HEK293 (cell line): ENCODE measurements at regions not wholly inside any gene's neighbourhood (a gene's known extent, or its start where the extent isn't known, plus 50 kb on each side); places are given as distances from the start of the nearest gene placed in this dataset.

ENCODE experiments used
- CTCF ChIA-PET: fragments of 350-600 bp; formaldehyde crosslinking; extraction: SDS; loops from one replicate; lab custom pipeline; 2021; ENCODE audit warnings: antibody characterized with exemption; lab: Yijun Ruan, JAX
- POLR2A ChIA-PET: fragments of 300-600 bp; formaldehyde crosslinking; extraction: SDS; loops from one replicate; lab custom pipeline; 2020; ENCODE audit warnings: antibody characterized with exemption, inconsistent platforms; lab: Yijun Ruan, JAX
- H3K27ac ChIP-seq: fragments of 200-500 bp; sonication (Bioruptor generic); 2 replicates; pipeline ENCODE4 v1.5.1; 2014; ENCODE audit warnings: low read depth, low read length, control low read depth, inconsistent platforms; ENCODE audit errors: extremely low read depth
- H3K36me3 ChIP-seq, 2 experiments: fragments of 200-500 bp in 1 of 2; sonication (Bioruptor generic) in 1 of 2; 1 replicate in 1 of 2; 2 replicates in 1 of 2; pipeline ENCODE4 v1.5.1; 2014 to 2017; ENCODE audit warnings: inconsistent platforms in 2 of 2, low read length in 2 of 2; ENCODE audit not compliant: control insufficient read depth in 2 of 2, insufficient read depth in 1 of 2
- H3K4me1 ChIP-seq: fragments of 200-500 bp; sonication (Bioruptor generic); 2 replicates; pipeline ENCODE4 v1.5.1; 2014; ENCODE audit warnings: mild to moderate bottlenecking, low read length, inconsistent platforms; ENCODE audit not compliant: control insufficient read depth, insufficient read depth
- H3K4me3 ChIP-seq: 2 replicates; pipeline ENCODE4 v1.5.1; 2011; ENCODE audit warnings: low read depth, mild to moderate bottlenecking, control low read depth, low read length, moderate library complexity
- H3K9me3 ChIP-seq: fragments of 200-500 bp; sonication (Bioruptor generic); 2 replicates; pipeline ENCODE4 v1.5.1; 2014; ENCODE audit warnings: low read depth, low read length, inconsistent platforms; ENCODE audit not compliant: control insufficient read depth, insufficient read depth
- KLF7 ChIP-seq: fragments of 450-650 bp; formaldehyde crosslinking; IDR thresholded peaks from 2 replicates; pipeline ENCODE4 v1.5.1; 2016; ENCODE audit warnings: missing biosample characterization, missing genetic modification characterization, borderline replicate concordance
- PRDM1 ChIP-seq: fragments of 450-650 bp; formaldehyde crosslinking; IDR thresholded peaks from 2 replicates; pipeline ENCODE4; 2016; ENCODE audit warnings: missing biosample characterization, missing genetic modification characterization
- YY2 ChIP-seq: fragments of 450-650 bp; formaldehyde crosslinking; IDR thresholded peaks from 2 replicates; pipeline ENCODE4 v1.5.1; 2016; ENCODE audit warnings: missing biosample characterization, missing genetic modification characterization
- ZBTB21 ChIP-seq: fragments of 450-650 bp; formaldehyde crosslinking; IDR thresholded peaks from 2 replicates; pipeline ENCODE4 v1.5.1; 2017; ENCODE audit warnings: missing biosample characterization, missing genetic modification characterization
- ZNF133 ChIP-seq: fragments of 450-650 bp; formaldehyde crosslinking; IDR thresholded peaks from 2 replicates; pipeline ENCODE4 v1.5.1; 2016; ENCODE audit warnings: missing biosample characterization, missing genetic modification characterization
- ZNF211 ChIP-seq: fragments of 450-650 bp; formaldehyde crosslinking; IDR thresholded peaks from 2 replicates; pipeline ENCODE4 v1.5.1; 2016; ENCODE audit warnings: low read depth, missing biosample characterization, missing genetic modification characterization
- ZNF24 ChIP-seq: fragments of 450-650 bp; formaldehyde crosslinking; IDR thresholded peaks from 2 replicates; pipeline ENCODE4 v1.5.1; 2016; ENCODE audit warnings: missing biosample characterization, missing genetic modification characterization
- ZNF341 ChIP-seq: fragments of 450-650 bp; formaldehyde crosslinking; IDR thresholded peaks from 2 replicates; pipeline ENCODE4; 2016; ENCODE audit warnings: low read depth, missing biosample characterization, missing genetic modification characterization
- ZNF37A ChIP-seq: fragments of 450-650 bp; IDR thresholded peaks from 2 replicates; pipeline ENCODE4 v1.5.1; 2018; ENCODE audit warnings: missing biosample characterization, missing genetic modification characterization
- ZNF48 ChIP-seq: fragments of 450-650 bp; formaldehyde crosslinking; IDR thresholded peaks from 2 replicates; pipeline ENCODE4 v1.5.1; 2016; ENCODE audit warnings: missing biosample characterization, missing genetic modification characterization
- ZNF529 ChIP-seq: fragments of 450-650 bp; formaldehyde crosslinking; IDR thresholded peaks from 2 replicates; pipeline ENCODE4 v1.5.1; 2017; ENCODE audit warnings: missing genetic modification characterization, missing biosample characterization; ENCODE audit not compliant: insufficient replicate concordance
- ZNF623 ChIP-seq: fragments of 450-650 bp; formaldehyde crosslinking; IDR thresholded peaks from 2 replicates; pipeline ENCODE4 v1.5.1; 2016; ENCODE audit warnings: missing biosample characterization, missing genetic modification characterization
- ZNF670 ChIP-seq: fragments of 450-650 bp; formaldehyde crosslinking; IDR thresholded peaks from 2 replicates; pipeline ENCODE4 v1.5.1; 2016; ENCODE audit warnings: missing biosample characterization, missing genetic modification characterization, low read depth
- TF ChIP-seq, protein P1 (sequence below): fragments of 450-650 bp; formaldehyde crosslinking; IDR thresholded peaks from 2 replicates; pipeline ENCODE4 v1.5.1; 2016; ENCODE audit warnings: missing biosample characterization, missing genetic modification characterization
- TF ChIP-seq, protein P2 (sequence below): fragments of 450-650 bp; IDR thresholded peaks from 2 replicates; pipeline ENCODE4 v1.5.1; 2018; ENCODE audit warnings: missing biosample characterization, missing genetic modification characterization
- TF ChIP-seq, protein P3 (sequence below): fragments of 450-650 bp; formaldehyde crosslinking; IDR thresholded peaks from 2 replicates; pipeline ENCODE4 v1.5.1; 2016; ENCODE audit warnings: missing biosample characterization, missing genetic modification characterization
- TF ChIP-seq, protein P4 (sequence below): fragments of 450-650 bp; formaldehyde crosslinking; IDR thresholded peaks from 2 replicates; pipeline ENCODE4 v1.5.1; 2016; ENCODE audit warnings: missing biosample characterization, missing genetic modification characterization
- TF ChIP-seq, protein P5 (sequence below): fragments of 450-650 bp; formaldehyde crosslinking; IDR thresholded peaks from 2 replicates; pipeline ENCODE4; 2016; ENCODE audit warnings: missing biosample characterization, missing genetic modification characterization

DNA sequence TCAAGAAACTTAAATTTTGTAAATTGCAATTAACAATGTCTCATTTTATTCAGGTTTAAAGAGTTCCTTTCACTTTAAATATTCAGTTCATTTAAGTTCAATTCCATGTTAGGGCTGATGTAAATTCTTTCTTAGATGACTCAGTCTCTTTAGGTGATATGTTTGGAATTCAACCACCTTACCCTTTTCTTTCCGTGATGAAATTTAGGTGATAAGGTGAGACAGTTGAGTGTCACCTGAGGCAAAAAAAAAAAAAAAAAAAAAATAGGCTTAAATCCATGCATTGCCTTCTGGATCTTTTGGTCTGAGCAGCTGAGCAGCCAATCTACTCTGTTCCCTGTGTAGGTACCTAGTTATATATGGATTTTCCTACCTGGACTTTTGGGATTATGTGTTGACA, 299.5 kb downstream of the DAD1 start:
- no peak overlapping the region for H3K4me3 ChIP-seq
- no peaks in the 10 kb centered on the region for H3K4me1 ChIP-seq
- no peak overlapping the region for H3K27ac ChIP-seq
- CTCF ChIA-PET = interaction anchor here (0.7 kb wide), 1 partner anchor 831 kb away, joined by 3 read pairs; no protein-coding TSS in a partner anchor
- H3K9me3 ChIP-seq = no peaks in the 10 kb centered on the region
- TF ChIP-seq ZNF37A (tag by site-specific recombination) = no peak
- TF ChIP-seq ZBTB21 (tag by site-specific recombination) = no peak
- TF ChIP-seq, protein P1, sequence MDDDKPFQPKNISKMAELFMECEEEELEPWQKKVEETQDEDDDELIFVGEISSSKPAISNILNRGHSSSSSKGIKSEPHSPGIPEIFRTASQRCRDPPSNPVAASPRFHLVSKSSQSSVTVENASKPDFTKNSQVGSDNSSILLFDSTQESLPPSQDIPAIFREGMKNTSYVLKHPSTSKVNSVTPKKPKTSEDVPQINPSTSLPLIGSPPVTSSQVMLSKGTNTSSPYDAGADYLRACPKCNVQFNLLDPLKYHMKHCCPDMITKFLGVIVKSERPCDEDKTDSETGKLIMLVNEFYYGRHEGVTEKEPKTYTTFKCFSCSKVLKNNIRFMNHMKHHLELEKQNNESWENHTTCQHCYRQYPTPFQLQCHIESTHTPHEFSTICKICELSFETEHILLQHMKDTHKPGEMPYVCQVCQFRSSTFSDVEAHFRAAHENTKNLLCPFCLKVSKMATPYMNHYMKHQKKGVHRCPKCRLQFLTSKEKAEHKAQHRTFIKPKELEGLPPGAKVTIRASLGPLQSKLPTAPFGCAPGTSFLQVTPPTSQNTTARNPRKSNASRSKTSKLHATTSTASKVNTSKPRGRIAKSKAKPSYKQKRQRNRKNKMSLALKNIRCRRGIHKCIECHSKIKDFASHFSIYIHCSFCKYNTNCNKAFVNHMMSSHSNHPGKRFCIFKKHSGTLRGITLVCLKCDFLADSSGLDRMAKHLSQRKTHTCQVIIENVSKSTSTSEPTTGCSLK = no peak
- no peak for TF ChIP-seq PRDM1 (tag by site-specific recombination)
- no peak for TF ChIP-seq ZNF670
- no peak for TF ChIP-seq ZNF211
- TF ChIP-seq, protein P2, sequence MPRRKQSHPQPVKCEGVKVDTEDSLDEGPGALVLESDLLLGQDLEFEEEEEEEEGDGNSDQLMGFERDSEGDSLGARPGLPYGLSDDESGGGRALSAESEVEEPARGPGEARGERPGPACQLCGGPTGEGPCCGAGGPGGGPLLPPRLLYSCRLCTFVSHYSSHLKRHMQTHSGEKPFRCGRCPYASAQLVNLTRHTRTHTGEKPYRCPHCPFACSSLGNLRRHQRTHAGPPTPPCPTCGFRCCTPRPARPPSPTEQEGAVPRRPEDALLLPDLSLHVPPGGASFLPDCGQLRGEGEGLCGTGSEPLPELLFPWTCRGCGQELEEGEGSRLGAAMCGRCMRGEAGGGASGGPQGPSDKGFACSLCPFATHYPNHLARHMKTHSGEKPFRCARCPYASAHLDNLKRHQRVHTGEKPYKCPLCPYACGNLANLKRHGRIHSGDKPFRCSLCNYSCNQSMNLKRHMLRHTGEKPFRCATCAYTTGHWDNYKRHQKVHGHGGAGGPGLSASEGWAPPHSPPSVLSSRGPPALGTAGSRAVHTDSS (tag by site-specific recombination) = no peak
- TF ChIP-seq KLF7 (tag by site-specific recombination) = no peak
- TF ChIP-seq, protein P3, sequence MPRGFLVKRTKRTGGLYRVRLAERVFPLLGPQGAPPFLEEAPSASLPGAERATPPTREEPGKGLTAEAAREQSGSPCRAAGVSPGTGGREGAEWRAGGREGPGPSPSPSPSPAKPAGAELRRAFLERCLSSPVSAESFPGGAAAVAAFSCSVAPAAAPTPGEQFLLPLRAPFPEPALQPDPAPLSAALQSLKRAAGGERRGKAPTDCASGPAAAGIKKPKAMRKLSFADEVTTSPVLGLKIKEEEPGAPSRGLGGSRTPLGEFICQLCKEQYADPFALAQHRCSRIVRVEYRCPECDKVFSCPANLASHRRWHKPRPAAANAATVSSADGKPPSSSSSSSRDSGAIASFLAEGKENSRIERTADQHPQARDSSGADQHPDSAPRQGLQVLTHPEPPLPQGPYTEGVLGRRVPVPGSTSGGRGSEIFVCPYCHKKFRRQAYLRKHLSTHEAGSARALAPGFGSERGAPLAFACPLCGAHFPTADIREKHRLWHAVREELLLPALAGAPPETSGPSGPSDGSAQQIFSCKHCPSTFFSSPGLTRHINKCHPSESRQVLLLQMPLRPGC = no peak
- TF ChIP-seq YY2 = no peak
- no peak for TF ChIP-seq ZNF623 (tag by site-specific recombination)
- POLR2A ChIA-PET = no interaction called here
- H3K36me3 ChIP-seq = no peaks in the 10 kb centered on the region

DNA sequence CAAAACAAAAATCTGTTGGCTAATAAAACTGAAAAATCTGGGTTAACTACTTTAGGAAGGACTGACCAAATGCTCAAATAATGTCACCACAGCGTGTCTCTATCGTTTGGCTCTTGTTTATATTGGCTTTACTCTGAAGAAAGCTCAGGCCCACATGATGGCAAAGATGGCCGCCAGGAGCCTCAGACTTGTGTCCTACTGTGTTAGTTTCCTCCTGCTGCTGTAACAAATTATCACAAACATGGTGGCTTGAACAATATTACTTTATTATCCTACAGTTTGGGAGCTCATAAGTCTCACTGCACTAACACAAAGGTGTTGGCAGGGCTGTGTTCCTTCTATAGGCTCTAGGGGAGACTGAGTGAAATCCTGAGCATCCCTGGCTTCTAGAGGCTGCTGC, 303.0 kb downstream of the DAD1 start:
- TF ChIP-seq ZNF529 (tag by site-specific recombination) (no peak), ZNF24 (no peak), ZNF48 (no peak), ZNF133 (tag by site-specific recombination) (no peak), ZNF341 (tag by site-specific recombination) (no peak)
- TF ChIP-seq, protein P4, sequence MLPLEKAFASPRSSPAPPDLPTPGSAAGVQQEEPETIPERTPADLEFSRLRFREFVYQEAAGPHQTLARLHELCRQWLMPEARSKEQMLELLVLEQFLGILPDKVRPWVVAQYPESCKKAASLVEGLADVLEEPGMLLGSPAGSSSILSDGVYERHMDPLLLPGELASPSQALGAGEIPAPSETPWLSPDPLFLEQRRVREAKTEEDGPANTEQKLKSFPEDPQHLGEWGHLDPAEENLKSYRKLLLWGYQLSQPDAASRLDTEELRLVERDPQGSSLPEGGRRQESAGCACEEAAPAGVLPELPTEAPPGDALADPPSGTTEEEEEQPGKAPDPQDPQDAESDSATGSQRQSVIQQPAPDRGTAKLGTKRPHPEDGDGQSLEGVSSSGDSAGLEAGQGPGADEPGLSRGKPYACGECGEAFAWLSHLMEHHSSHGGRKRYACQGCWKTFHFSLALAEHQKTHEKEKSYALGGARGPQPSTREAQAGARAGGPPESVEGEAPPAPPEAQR (tag by site-specific recombination) = no peak
- TF ChIP-seq, protein P5, sequence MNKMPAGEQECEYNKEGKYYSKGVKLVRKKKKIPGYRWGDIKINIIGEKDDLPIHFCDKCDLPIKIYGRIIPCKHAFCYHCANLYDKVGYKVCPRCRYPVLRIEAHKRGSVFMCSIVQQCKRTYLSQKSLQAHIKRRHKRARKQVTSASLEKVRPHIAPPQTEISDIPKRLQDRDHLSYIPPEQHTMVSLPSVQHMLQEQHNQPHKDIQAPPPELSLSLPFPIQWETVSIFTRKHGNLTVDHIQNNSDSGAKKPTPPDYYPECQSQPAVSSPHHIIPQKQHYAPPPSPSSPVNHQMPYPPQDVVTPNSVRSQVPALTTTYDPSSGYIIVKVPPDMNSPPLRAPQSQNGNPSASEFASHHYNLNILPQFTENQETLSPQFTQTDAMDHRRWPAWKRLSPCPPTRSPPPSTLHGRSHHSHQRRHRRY (tag by site-specific recombination) = no peak
- Histone ChIP-seq H3K4me3 (no peak overlapping the region), H3K27ac (no peak overlapping the region), H3K9me3 (no peaks in the 10 kb centered on the region), H3K36me3 (no peaks in the 10 kb centered on the region), H3K4me1 (no peaks in the 10 kb centered on the region)
- ChIA-PET POLR2A (no interaction called here), CTCF (interaction anchor here (0.9 to 3.8 kb wide), 2 partner anchors 9 to 10 kb away, joined by 3 to 36 read pairs; no protein-coding TSS in a partner anchor)
